HFFc6 (cell line): ENCODE measurements at regions not wholly inside any gene's neighbourhood (a gene's known extent, or its start where the extent isn't known, plus 50 kb on each side); places are given as distances from the start of the nearest gene placed in this dataset.

Experiments
- DNase-seq: peaks from one replicate; pipeline ENCODE4 v3.0.0-alpha.2; 2018
- H3K27ac Mint-ChIP-seq: 2 replicates; pipeline ENCODE4 v1.8.0; 2020; ENCODE audit warnings: mild to moderate bottlenecking, mixed read lengths
- H3K27me3 Mint-ChIP-seq: 2 replicates; pipeline ENCODE4 v1.8.0; 2021; ENCODE audit warnings: mild to moderate bottlenecking, moderate library complexity, mixed read lengths; ENCODE audit not compliant: insufficient read depth
- H3K36me3 Mint-ChIP-seq: 2 replicates; pipeline ENCODE4 v1.8.0; 2021; ENCODE audit warnings: low read depth, mixed read lengths
- H3K4me1 Mint-ChIP-seq: 2 replicates; pipeline ENCODE4 v1.8.0; 2020; ENCODE audit warnings: low read depth, mixed read lengths
- H3K4me3 Mint-ChIP-seq: 2 replicates; pipeline ENCODE4 v1.8.0; 2020; ENCODE audit warnings: mild to moderate bottlenecking, moderate library complexity, mixed read lengths
- H3K9me3 Mint-ChIP-seq: 2 replicates; pipeline ENCODE4 v1.8.0; 2020; ENCODE audit warnings: mild to moderate bottlenecking, mixed read lengths
- TF ChIP-seq, protein P1 (sequence below): fragments of 200-600 bp; sonication (generic); IDR thresholded peaks from 2 replicates; pipeline ENCODE4 v1.5.0; 2021; ENCODE audit warnings: antibody characterized with exemption, mild to moderate bottlenecking

DNA sequence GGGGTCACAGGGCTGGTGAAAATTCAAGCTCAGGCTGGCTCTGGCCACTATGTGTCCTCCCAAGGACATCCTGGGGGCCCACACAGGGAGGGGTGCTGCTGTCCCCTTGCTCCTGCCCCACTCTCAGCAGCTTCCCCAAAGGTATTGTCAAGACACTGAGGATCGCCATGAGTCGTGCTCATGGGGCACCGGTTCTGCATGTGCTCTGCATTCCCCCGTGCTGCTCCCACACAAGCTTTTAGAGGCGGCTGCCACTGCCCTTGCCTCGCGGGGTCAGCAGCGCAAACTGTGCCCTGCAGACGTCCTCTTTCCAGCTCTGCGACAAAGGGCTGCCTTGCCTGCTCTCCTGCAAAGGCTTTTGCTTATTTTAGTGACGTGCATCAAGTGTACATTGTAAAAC is 179.8 kb downstream of the ERMARD start:
- Mint-ChIP-seq H3K36me3 (no peaks in the 10 kb centered on the region; the same call in 1 of the 2 replicates), H3K4me3 (no peak overlapping the region), H3K27me3 (no peaks in the 10 kb centered on the region), H3K9me3 (peaks cover 63% of the 10 kb centered on the region), H3K4me1 (no peaks in the 10 kb centered on the region), H3K27ac (no peak overlapping the region)
- TF ChIP-seq, protein P1, sequence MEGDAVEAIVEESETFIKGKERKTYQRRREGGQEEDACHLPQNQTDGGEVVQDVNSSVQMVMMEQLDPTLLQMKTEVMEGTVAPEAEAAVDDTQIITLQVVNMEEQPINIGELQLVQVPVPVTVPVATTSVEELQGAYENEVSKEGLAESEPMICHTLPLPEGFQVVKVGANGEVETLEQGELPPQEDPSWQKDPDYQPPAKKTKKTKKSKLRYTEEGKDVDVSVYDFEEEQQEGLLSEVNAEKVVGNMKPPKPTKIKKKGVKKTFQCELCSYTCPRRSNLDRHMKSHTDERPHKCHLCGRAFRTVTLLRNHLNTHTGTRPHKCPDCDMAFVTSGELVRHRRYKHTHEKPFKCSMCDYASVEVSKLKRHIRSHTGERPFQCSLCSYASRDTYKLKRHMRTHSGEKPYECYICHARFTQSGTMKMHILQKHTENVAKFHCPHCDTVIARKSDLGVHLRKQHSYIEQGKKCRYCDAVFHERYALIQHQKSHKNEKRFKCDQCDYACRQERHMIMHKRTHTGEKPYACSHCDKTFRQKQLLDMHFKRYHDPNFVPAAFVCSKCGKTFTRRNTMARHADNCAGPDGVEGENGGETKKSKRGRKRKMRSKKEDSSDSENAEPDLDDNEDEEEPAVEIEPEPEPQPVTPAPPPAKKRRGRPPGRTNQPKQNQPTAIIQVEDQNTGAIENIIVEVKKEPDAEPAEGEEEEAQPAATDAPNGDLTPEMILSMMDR: no peak
- no peak for DNase-seq

DNA sequence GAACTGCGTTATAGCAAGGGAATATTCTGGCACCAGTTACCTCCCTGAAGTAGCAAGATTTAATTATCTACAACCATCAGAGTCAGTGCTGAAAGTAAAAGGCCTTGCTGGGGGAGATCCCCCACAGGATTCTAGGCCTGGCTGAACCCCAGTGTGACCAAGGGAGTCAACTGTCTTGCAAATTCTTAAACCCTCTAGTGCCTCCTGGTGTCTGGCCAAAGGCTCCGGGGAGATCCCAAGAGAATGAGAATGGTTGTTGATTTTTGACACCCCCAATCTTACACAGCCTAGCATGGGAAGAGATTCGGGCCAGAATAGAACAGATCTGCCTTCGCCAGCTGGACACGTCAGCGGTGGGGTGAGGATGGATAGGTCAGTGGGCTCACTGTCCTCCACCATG is 179.4 kb downstream of the ERMARD start:
- Mint-ChIP-seq H3K27ac (no peak overlapping the region), H3K4me3 (no peak overlapping the region), H3K4me1 (no peaks in the 10 kb centered on the region), H3K27me3 (no peaks in the 10 kb centered on the region), H3K36me3 (peaks cover 1% of the 10 kb centered on the region; the same call in 1 of the 2 replicates), H3K9me3 (peaks cover 65% of the 10 kb centered on the region)
- no peak for DNase-seq
- TF ChIP-seq, protein P1: no peak

DNA sequence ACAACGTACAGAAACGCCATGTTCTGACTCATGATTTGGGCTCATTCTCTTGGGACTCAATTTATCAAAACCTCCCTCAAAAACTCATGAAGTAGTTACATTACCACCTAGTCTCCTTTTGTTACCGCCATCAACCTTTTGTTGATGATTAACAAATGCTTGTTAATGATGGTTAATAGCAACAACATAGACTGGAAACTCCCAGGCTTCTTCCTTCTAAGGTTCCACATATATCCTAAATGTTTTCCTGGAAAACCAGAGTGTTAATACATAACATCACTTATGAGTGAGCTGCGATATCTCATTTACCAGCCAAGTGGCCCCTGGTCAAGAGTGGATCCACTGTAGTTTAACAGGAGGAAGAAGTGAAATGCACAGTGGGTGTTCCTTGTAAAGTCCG is 176.3 kb downstream of the ERMARD start:
- Mint-ChIP-seq H3K4me1 (no peaks in the 10 kb centered on the region), H3K27me3 (no peaks in the 10 kb centered on the region)

DNA sequence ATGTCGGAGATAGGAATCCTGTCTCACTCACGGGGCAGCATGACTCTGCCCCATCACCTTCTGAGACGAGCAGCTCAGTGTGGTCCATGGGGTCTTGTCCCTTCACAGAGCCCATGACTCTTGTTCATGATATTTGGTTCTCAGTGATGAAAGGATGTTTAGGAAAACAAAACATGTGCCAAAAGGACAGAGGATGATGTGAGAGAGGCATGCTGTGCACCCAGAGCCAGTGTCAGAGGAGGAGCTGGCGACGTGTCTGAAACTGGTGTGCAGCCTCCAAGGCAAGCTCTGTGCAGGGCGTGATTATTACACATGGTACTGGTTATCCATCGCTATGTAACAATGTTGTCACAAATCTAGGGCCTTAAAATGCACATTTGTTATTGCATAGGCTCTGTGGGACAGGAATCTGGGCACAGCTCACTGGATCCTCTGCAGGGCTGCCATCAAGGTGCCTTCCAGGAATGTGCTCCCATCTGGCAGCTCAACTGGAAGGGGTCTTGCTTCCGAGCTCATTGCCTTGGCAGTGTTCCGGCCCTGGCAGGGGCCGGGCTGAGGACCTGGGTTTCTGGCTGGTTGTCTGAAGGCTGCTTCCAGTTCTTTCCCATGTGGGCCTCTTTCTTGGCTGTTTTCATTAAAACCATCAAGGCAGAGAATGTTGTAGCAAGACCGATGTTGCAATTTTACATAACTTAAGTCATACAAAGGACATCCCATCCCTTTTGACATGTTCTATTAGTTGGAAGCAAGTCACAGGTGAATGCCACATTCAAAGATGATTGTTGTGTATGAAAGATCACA is 175.4 kb downstream of the ERMARD start:
- Mint-ChIP-seq H3K36me3 (0 out of 2 replicates have a peak, but pooled peaks cover 5% of the 10 kb centered on the region), H3K9me3 (peaks cover 44% of the 10 kb centered on the region), H3K27me3 (no peaks in the 10 kb centered on the region), H3K27ac (no peak overlapping the region), H3K4me3 (no peak overlapping the region), H3K4me1 (no peaks in the 10 kb centered on the region)
- no peak for DNase-seq
- TF ChIP-seq, protein P1: no peak

More for the DNA sequence above, 176.3 kb downstream of the ERMARD start:
- H3K27ac Mint-ChIP-seq: no peak overlapping the region
- 0 out of 2 replicates have a peak, but pooled peaks cover 5% of the 10 kb centered on the region for H3K36me3 Mint-ChIP-seq
- no peak for DNase-seq
- no peak overlapping the region for H3K4me3 Mint-ChIP-seq
- TF ChIP-seq, protein P1: no peak
- H3K9me3 Mint-ChIP-seq: peaks cover 49% of the 10 kb centered on the region

DNA sequence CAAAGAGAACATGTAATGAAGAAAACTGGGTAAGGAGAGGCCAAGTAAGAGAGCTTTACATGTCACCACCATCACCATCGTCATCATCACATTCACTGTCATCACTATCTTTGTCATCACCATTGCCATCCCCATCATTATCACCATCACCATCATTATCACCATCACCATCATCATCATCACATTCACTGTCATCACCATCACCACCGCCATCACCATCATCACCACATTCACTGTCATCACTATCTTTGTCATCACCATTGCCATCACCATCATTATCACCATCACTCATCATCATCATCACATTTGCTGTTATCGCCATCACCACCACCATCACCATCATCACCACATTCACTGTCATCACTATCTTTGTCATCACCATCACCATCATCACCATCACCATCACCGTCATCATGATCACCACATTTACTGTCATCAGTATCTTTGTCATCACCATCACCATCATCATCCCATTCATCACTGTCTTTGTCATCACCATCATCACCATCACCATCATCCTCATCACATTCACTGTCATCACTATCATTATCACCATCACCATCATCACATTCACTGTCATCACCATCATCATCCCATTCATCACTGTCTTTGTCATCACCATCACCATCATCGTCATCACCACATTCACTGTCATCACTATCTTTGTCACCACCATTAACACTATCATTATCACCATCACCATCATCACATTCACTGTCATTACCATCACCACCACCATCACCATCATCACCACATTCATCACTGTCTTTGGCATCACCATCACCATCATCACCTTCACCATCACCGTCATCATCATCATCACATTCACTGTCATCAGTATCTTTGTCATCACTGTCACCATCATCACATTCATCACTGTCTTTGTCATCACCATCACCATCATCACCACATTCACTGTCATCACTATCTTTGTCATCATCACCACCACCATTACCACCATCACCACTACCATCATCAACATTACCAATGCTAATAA is 172.3 kb downstream of the ERMARD start:
- Mint-ChIP-seq H3K36me3 (peaks cover 7% of the 10 kb centered on the region; the same call in 1 of the 2 replicates), H3K27ac (no peak overlapping the region), H3K27me3 (no peaks in the 10 kb centered on the region; the same call in 1 of the 2 replicates), H3K9me3 (peaks cover 39% of the 10 kb centered on the region), H3K4me3 (no peak overlapping the region), H3K4me1 (no peaks in the 10 kb centered on the region)
- TF ChIP-seq, protein P1: no peak
- DNase-seq: no peak
